GM18505 (cell line): ENCODE measurements at regions not wholly inside any gene's neighbourhood (a gene's known extent, or its start where the extent isn't known, plus 50 kb on each side); places are given as distances from the start of the nearest gene placed in this dataset.

Experiments used
- ATAC-seq: cut with Tn5 transposase; IDR thresholded peaks from one replicate; pipeline ENCODE4 v1.9.1; 2021; ENCODE audit not compliant: unreplicated experiment
- POLR2A ChIP-seq: IDR thresholded peaks from 4 replicates; pipeline ENCODE4 v1.6.1; 2011; ENCODE audit warnings: borderline replicate concordance; ENCODE audit not compliant: insufficient read depth, insufficient read length; ENCODE audit errors: extremely low read depth

DNA sequence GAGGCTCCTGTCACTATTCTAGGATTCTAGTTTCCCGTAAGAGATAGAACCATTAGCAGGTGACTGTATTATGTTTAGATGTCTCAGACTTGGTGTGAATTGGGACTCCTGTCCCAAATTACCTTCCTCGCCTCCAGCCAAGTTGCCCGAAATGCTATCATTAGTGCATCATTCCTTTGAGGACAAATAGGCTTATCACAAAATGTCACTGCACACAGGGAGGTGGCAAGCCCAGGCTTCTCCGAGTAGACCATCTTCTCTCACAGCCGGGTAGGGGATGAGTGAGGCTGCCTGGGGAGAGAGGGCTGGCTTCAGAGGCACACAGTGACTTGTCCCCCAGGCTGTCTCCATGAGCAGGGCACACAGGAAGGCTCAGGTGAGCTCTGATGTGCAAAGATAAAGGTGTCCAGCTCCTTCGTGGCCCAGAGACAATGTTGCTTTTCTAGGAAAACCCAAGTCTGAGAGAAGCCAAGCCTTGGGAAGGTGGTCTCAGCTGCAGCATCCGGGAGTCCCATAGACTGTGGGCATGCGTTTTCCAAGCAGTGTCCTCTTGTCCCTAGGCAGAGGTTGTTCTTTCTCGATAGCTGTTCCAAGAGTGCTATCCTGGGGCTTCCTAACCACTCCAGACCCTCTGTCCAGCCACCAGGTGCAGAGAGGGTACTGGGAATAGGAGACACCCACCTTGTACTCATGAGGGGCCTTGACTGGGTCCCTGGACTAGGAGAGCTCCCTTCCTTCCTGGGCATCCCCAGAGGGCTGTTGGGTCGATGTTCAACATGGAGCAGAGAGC, 163.1 kb upstream of the TSHZ3 start:
- no peak for TF ChIP-seq POLR2A
- no peak for ATAC-seq

DNA sequence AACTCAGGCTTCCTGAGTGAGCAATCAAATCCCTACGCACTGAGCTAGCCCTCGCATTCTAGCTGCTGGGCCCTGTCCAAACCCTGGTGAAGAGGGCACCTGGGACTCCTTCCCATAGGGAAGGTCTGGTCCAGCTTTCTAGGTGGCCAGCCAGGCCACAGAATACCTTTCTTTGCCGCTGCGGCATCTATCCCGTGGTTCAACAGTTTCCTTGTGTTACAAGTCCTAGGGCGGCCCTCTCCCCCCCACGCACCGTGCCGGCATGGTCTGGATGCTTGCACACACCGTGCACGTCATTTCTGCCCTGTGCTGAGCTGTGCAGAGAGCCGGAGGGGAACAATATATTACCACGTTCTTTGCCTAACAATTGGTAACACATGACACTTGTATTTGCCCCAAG, 164.6 kb upstream of the TSHZ3 start:
- TF ChIP-seq POLR2A: no peak
- no peak for ATAC-seq

- no peak for ATAC-seq
- TF ChIP-seq POLR2A: no peak
These were observed 166.7 kb upstream of the TSHZ3 start for GRCh38 chr19:31515931-31516330.

- no peak for ATAC-seq
- no peak for TF ChIP-seq POLR2A
These were observed 167.5 kb upstream of the TSHZ3 start for GRCh38 chr19:31516756-31517155.

GRCh38 chr19:31517224-31518180, 168.3 kb upstream of the TSHZ3 start:
- TF ChIP-seq POLR2A: no peak
- no peak for ATAC-seq

DNA sequence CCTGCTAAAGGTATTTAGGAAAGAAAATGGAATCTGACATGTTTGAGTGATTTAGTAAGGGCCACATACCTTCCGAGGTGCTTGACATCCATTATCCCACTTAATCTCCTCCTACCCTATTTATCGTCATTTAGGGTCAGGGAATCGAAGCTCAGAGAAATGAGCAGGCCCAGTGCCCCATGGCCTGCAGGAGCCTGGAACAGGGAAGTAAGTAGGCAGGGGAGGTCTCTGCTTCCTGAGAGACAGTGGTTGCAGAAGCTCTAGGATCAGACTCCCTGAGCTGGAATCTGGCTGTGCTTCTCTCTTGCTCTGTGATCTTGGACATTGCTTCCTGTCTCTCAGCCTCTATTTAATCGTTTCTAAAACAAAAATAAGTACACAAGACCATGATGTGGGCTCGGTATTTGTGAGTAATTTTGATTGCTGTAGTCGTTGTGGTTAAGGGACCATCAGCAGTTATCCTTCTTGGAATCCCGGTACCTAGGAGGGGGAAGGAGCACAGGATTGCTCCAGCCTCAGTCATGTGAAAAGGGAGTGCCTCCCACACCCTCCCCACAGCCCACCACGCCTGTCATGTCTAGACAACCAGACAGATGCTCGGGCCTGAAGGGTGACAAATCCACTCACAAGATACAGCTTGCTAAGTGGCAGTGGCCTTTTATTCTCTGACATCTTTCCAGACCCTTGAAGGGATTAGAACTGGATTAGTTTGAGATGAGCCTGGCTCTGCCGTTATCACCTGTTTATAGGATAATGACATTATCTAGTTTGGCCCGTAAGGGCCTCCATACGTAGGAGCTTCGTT, 169.2 kb upstream of the TSHZ3 start:
- no peak for TF ChIP-seq POLR2A
- ATAC-seq: no peak

- TF ChIP-seq POLR2A: no peak
- ATAC-seq: no peak
These were observed 170.0 kb upstream of the TSHZ3 start for GRCh38 chr19:31519256-31519655.

DNA sequence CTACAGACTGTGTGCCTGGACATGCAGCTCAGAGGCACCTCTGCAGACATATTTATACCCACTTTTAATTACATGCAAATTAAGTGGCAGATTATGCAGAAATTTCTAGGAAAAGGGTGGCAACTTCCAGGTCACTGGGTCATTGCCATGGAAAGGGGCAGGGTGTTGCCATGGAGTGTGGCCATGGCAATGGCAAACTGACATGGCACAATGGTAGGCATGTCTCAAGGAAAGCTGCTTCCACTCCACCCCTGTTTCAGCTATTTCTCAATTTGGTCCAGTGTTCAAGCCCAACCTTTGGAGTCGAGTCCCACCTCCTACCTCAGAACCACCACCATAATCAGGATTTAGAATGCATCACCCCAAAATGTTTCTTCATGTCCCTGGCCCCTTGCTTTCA, 170.7 kb upstream of the TSHZ3 start:
- no peak for ATAC-seq

DNA sequence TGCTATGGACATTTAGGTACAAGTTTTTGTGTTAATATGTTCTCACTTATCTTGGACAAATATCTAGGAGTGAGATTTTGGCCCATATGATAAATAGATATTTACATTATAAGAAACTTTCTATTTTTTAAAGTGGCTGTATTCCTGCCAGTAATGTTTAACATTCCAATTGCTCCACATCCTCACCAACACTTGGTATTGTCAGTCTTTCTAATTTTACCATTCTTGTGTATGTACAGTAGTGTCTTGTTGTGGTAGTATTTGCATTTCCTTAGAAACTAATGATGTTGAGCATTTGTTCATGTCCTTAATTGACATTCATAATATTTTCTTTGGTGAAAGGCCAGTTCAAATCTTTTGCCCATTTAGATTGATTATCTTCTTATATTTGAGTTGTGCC, 171.4 kb upstream of the TSHZ3 start:
- no peak for TF ChIP-seq POLR2A
- no peak for ATAC-seq

More for the DNA sequence above, 170.7 kb upstream of the TSHZ3 start:
- no peak for TF ChIP-seq POLR2A

GRCh38 chr19:31525610-31526147, 176.4 kb upstream of the TSHZ3 start:
- ATAC-seq: no peak
- TF ChIP-seq POLR2A: no peak

GRCh38 chr19:31527443-31527842, 178.2 kb upstream of the TSHZ3 start:
- TF ChIP-seq POLR2A: no peak
- ATAC-seq: no peak

DNA sequence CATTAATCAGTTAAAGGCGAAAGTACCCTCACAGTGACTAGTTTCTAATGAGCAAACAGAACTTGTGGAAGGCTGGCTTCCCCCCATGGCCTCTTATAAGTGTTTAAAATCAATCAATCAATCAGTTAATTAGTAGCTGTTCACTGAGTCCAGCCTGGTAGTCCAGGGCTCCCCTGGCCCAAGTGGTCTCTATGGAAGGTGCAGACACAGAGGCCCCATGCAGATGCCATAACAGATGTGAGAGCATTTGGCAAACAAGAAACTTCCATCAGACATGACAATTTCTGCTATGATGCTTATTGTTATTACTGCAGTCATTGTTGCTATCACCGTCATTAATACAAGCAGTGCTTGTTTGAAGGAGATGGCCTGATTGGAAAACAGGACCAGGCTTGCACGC, 179.0 kb upstream of the TSHZ3 start:
- TF ChIP-seq POLR2A: no peak
- no peak for ATAC-seq

GRCh38 chr19:31529121-31529520, 179.9 kb upstream of the TSHZ3 start:
- no peak for ATAC-seq
- TF ChIP-seq POLR2A: no peak
